Stimulated activated naive CD8-positive, alpha-beta T cell treated with anti-CD3 and anti-CD28 coated beads, Interleukin-15, amount 100 ng/mL, for 72 hours (primary cell): ENCODE measurements at regions not wholly inside any gene's neighbourhood (a gene's known extent, or its start where the extent isn't known, plus 50 kb on each side); places are given as distances from the start of the nearest gene placed in this dataset.
"Not testable (repeated sequence)": the region's sequence is repeated elsewhere in the genome, so short reads cannot be mapped to it uniquely, and the experiment has no call there.

Experiments used
- ATAC-seq: fragments of 150-1000 bp; cut with Tn5 transposase; 2 replicates; pipeline ENCODE4 v1.10.0; 2021; ENCODE audit warnings: mild to moderate bottlenecking, moderate library complexity
- DNase-seq, 2 donors: peaks; one replicate each; pipeline ENCODE4 v3.0.0; 2021 to 2022
- H3K27ac Mint-ChIP-seq, 2 donors: one replicate each; pipeline ENCODE4 v1.8.0; 2022; ENCODE audit warnings: mild to moderate bottlenecking in 2 of 2, mixed read lengths in 2 of 2, moderate library complexity in 2 of 2
- H3K27me3 Mint-ChIP-seq: one replicate; pipeline ENCODE4 v1.8.0; 2022; ENCODE audit warnings: mixed read lengths
- H3K4me1 Mint-ChIP-seq: one replicate; pipeline ENCODE4 v1.8.0; 2022; ENCODE audit warnings: mild to moderate bottlenecking, mixed read lengths
- H3K4me3 Mint-ChIP-seq, 2 donors: one replicate each; pipeline ENCODE4 v1.8.0; 2022; ENCODE audit warnings: mild to moderate bottlenecking in 2 of 2, mixed read lengths in 2 of 2, moderate library complexity in 1 of 2
- H3K9me3 Mint-ChIP-seq, 2 donors: one replicate each; pipeline ENCODE4 v1.8.0; 2022; ENCODE audit warnings: mixed read lengths in 2 of 2

DNA sequence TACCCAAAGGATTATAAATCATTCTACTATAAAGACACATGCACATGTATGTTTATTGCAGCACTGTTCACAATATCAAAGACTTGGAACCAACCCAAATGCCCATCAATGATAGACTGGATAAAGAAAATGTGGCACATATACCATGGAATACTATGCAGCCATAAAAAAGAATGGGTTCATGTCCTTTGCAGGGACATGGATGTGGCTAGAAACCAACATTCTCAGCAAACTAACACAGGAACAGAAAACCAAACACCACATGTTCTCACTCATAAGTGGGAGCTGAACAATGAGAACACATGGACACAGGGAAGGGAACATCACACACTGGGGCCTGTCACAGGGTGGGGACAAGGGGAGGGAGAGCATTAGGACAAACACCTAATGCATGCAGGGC lies 145.9 kb upstream of the RFC3 start:
- H3K27ac Mint-ChIP-seq, H3K4me3 Mint-ChIP-seq, ATAC-seq, H3K9me3 Mint-ChIP-seq, H3K27me3 Mint-ChIP-seq, DNase-seq: not testable (repeated sequence)
- peaks cover 11% of the 10 kb centered on the region for H3K4me1 Mint-ChIP-seq

GRCh38 chr13:33676045-33676989 lies 141.6 kb upstream of the RFC3 start:
- ATAC-seq (peak; percentile 36), DNase-seq (no peak)
- Mint-ChIP-seq H3K4me3 (peak overlapping the region; percentile 49 to 50), H3K27ac (peak overlapping the region in 1 of 2 donors; percentile 12), H3K4me1 (peaks cover 27% of the 10 kb centered on the region), H3K27me3 (no peaks in the 10 kb centered on the region), H3K9me3 (no peaks in the 10 kb centered on the region)

DNA sequence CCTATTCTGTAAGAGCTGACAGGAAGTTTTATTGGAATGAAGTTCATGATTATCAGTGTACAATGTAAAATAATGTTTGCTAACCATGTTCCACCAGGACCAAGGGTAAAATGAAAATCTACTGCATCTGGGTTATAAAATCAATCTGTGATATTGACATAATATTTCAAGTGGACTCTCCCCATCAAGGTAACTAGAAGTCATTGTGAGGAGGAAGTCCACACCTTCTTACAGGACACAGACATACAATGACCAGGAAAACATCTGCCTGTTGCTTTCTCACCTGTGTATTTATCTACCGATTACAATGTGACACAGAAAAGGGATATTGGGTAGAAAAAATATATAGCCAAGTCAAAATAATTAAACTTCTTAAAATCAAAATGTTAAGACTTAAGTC lies 140.7 kb upstream of the RFC3 start:
- DNase-seq (no peak), ATAC-seq (no peak)
- Mint-ChIP-seq H3K9me3 (no peaks in the 10 kb centered on the region), H3K4me1 (peaks cover 27% of the 10 kb centered on the region), H3K27ac (peak overlapping the region in 1 of 2 donors; percentile 33), H3K27me3 (no peaks in the 10 kb centered on the region), H3K4me3 (no peak overlapping the region)

DNA sequence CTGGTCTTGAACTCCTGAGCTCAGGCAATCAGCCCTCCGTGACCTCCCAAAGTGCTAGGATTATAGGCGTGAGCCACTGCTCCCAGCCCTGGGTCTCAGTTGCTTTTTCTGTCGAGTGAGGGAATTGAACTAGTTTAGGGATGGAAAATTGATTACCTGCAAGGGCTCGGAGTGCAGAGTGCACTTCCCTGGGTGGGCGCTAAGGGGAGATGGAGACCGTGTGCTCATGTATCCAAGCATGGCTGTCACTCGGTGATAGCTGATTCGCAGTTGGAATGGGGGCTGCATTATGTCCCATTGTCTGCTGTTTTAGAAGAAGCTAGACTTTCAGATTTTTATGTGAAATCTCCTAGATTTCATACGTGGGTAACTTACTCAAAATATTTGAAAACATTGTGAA lies 139.9 kb upstream of the RFC3 start:
- Mint-ChIP-seq H3K4me3 (no peak overlapping the region), H3K27me3 (no peaks in the 10 kb centered on the region), H3K27ac (no peak overlapping the region), H3K4me1 (peaks cover 27% of the 10 kb centered on the region), H3K9me3 (no peaks in the 10 kb centered on the region)
- ATAC-seq (no peak), DNase-seq (no peak)

GRCh38 chr13:33678906-33679657 lies 138.9 kb upstream of the RFC3 start:
- DNase-seq = peak; percentile 32 to 72
- Mint-ChIP-seq H3K27ac (peak overlapping the region; percentile 64 to 88), H3K27me3 (no peaks in the 10 kb centered on the region), H3K9me3 (no peaks in the 10 kb centered on the region), H3K4me1 (peaks cover 27% of the 10 kb centered on the region), H3K4me3 (peak overlapping the region; percentile 39 to 78)
- peak; percentile 93 for ATAC-seq

- peaks cover 27% of the 10 kb centered on the region for H3K4me1 Mint-ChIP-seq
- peak overlapping the region; percentile 2 to 78 for H3K4me3 Mint-ChIP-seq
- no peaks in the 10 kb centered on the region for H3K9me3 Mint-ChIP-seq
- H3K27me3 Mint-ChIP-seq = no peaks in the 10 kb centered on the region
- DNase-seq (no peak), ATAC-seq (no peak)
- H3K27ac Mint-ChIP-seq = peak overlapping the region in 1 of 2 donors; percentile 43
These were observed 138.3 kb upstream of the RFC3 start for GRCh38 chr13:33679658-33680012.

- no peak for DNase-seq
- no peak for ATAC-seq
- Mint-ChIP-seq H3K4me3 (no peak overlapping the region), H3K4me1 (peaks cover 16% of the 10 kb centered on the region), H3K9me3 (no peaks in the 10 kb centered on the region), H3K27me3 (peaks cover 9% of the 10 kb centered on the region), H3K27ac (no peak overlapping the region)
These were observed 135.9 kb upstream of the RFC3 start for GRCh38 chr13:33682020-33682564.

GRCh38 chr13:33682646-33683045 lies 135.3 kb upstream of the RFC3 start:
- not testable (repeated sequence) for ATAC-seq, H3K27ac Mint-ChIP-seq, H3K27me3 Mint-ChIP-seq

GRCh38 chr13:33683376-33683775 lies 134.6 kb upstream of the RFC3 start:
- Mint-ChIP-seq H3K4me1 (peaks cover 13% of the 10 kb centered on the region), H3K4me3 (no peak overlapping the region), H3K27ac (no peak overlapping the region), H3K27me3 (peaks cover 9% of the 10 kb centered on the region), H3K9me3 (no peaks in the 10 kb centered on the region)
- DNase-seq (no peak), ATAC-seq (no peak)

More at GRCh38 chr13:33682646-33683045, 135.3 kb upstream of the RFC3 start:
- H3K9me3 Mint-ChIP-seq, DNase-seq, H3K4me3 Mint-ChIP-seq: not testable (repeated sequence)
- peaks cover 13% of the 10 kb centered on the region for H3K4me1 Mint-ChIP-seq

- DNase-seq = no peak
- Mint-ChIP-seq H3K4me1 (peaks cover under 1% of the 10 kb centered on the region), H3K27ac (no peak overlapping the region), H3K4me3 (no peak overlapping the region), H3K27me3 (peaks cover 9% of the 10 kb centered on the region), H3K9me3 (no peaks in the 10 kb centered on the region)
- no peak for ATAC-seq
These were observed 133.1 kb upstream of the RFC3 start for GRCh38 chr13:33684874-33685273.

GRCh38 chr13:33686772-33687480 lies 131.0 kb upstream of the RFC3 start:
- peak overlapping the region in 1 of 2 donors; percentile 69 for H3K27ac Mint-ChIP-seq
- no peak for DNase-seq
- peaks cover 9% of the 10 kb centered on the region for H3K27me3 Mint-ChIP-seq
- no peak overlapping the region for H3K4me3 Mint-ChIP-seq
- H3K4me1 Mint-ChIP-seq = no peaks in the 10 kb centered on the region
- ATAC-seq = no peak
- no peaks in the 10 kb centered on the region for H3K9me3 Mint-ChIP-seq

- Mint-ChIP-seq H3K9me3 (no peaks in the 10 kb centered on the region), H3K27ac (no peak overlapping the region)
- DNase-seq = no peak
These were observed 127.6 kb upstream of the RFC3 start for GRCh38 chr13:33690354-33690753.

GRCh38 chr13:33691980-33692379 lies 126.0 kb upstream of the RFC3 start:
- no peak for ATAC-seq
- Mint-ChIP-seq H3K9me3 (no peaks in the 10 kb centered on the region), H3K27me3 (no peaks in the 10 kb centered on the region), H3K4me3 (no peak overlapping the region), H3K27ac (no peak overlapping the region), H3K4me1 (no peaks in the 10 kb centered on the region)
- no peak for DNase-seq

More at GRCh38 chr13:33690354-33690753, 127.6 kb upstream of the RFC3 start:
- no peak for ATAC-seq
- H3K4me3 Mint-ChIP-seq = no peak overlapping the region
- no peaks in the 10 kb centered on the region for H3K4me1 Mint-ChIP-seq
- peaks cover 6% of the 10 kb centered on the region for H3K27me3 Mint-ChIP-seq

- DNase-seq (no peak), ATAC-seq (no peak)
- H3K9me3 Mint-ChIP-seq = no peaks in the 10 kb centered on the region
- no peak overlapping the region for H3K27ac Mint-ChIP-seq
- no peak overlapping the region for H3K4me3 Mint-ChIP-seq
- H3K27me3 Mint-ChIP-seq = no peaks in the 10 kb centered on the region
- no peaks in the 10 kb centered on the region for H3K4me1 Mint-ChIP-seq
These were observed 125.4 kb upstream of the RFC3 start for GRCh38 chr13:33692531-33692930.

GRCh38 chr13:33694546-33694945 lies 123.4 kb upstream of the RFC3 start:
- no peaks in the 10 kb centered on the region for H3K4me1 Mint-ChIP-seq
- no peak overlapping the region for H3K27ac Mint-ChIP-seq
- ATAC-seq (no peak), DNase-seq (no peak)
- no peak overlapping the region for H3K4me3 Mint-ChIP-seq
- H3K27me3 Mint-ChIP-seq = no peaks in the 10 kb centered on the region
- H3K9me3 Mint-ChIP-seq = no peaks in the 10 kb centered on the region
